Glomerular visceral epithelial cell (primary cell): ENCODE measurements at regions not wholly inside any gene's neighbourhood (a gene's known extent, or its start where the extent isn't known, plus 50 kb on each side); places are given as distances from the start of the nearest gene placed in this dataset.

Experiments used
- DNase-seq: peaks from one replicate; pipeline ENCODE4 v3.0.0-alpha.2; 2016; ENCODE audit errors: extremely low spot score

DNA sequence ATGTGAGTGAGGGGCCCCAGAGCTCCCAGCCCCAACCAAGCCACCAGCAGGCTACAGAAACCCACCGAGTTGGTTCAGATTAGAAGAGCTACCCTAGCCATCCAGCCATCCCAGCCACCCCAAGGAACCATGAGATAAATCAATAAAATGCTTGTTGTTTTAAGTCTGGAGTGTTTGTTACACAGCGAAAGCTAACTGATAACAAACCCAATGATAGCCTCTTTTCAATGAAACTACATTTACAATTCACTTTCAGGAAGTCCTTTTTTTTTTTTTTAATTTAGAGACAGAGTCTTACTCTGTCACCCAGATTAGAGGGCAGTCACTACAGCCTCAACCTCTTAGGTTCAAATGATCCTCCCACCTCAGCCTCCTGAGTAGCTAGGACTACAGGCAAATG lies 215.0 kb upstream of the ZFHX3 start:
- no peak for DNase-seq

DNA sequence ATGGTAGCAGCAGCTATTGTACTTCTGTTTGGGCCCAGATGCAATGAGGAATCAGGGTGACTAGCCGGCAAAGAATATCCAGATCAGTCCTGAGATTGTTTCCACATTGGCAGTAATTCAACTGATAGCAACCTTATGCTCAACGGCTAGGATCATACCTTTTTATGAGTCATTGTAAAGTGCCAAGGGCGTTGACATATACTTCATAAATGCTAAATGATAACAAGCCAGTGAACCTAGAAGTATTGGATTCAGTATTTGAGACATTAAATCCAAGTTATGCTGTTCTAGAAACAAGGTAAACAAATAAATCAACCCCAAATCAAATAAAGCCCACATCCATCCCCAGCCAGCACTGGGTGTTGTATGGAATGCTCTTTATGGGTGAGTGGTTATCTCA lies 207.1 kb upstream of the ZFHX3 start:
- no peak for DNase-seq

DNA sequence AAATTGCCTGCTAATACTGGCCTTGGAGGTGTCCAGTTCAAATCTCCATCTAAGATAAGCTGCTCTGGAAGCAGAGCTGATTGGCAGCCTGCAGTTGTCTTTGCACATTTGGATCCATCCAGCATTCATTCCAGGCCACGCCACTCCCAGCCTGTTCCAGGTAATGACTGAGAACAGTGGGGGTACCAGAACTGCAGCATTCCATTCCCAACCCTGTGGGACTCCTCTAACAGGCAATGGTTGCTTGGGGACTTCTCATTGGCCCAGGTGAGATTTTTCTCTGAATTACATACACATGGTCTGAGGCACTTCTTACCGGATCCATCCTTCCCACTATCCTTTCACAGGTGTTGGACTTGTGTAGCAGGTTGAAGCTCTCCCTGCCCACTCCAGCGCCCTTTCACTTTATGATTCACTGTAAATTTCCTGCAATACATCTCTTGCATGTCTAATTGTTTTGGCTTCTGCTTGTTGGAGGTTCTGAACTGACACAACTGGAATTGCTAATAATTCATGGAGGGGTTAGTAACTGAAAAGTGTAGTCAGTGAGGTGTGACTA lies 206.1 kb upstream of the ZFHX3 start:
- no peak for DNase-seq

DNA sequence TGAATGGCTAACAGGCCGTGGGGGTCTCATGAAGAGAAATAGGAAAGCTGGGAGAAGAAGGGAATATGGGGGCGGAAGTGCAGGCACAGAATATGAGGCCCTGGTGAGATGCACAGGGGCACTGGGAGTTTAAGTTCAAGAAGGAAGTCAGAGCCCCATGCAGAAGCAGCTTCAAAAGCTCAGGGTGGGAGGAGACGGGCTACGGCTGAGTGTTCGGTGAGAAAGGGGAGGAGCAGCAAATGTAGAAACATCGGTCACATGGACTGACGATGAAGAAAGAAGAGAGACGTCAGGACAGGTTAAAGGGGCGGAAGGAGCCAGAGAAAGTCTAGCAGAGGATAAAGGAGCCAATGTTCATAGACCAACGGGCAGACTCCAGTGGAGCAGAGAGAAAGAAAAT lies 204.5 kb upstream of the ZFHX3 start:
- no peak for DNase-seq

DNA sequence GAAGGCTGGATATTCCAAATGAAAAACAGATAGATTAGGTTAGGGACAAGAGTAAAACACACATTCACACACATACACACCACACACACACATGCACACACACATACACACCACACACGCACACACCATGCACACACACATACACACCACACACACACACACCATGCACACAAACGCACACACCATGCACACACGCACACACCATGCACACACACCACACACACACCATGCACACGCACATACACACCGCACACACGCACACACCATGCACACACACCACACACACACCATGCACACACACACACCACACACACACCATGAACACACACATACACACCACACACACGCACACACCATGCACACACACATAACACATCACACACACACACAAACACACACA lies 203.7 kb upstream of the ZFHX3 start:
- no peak for DNase-seq

DNA sequence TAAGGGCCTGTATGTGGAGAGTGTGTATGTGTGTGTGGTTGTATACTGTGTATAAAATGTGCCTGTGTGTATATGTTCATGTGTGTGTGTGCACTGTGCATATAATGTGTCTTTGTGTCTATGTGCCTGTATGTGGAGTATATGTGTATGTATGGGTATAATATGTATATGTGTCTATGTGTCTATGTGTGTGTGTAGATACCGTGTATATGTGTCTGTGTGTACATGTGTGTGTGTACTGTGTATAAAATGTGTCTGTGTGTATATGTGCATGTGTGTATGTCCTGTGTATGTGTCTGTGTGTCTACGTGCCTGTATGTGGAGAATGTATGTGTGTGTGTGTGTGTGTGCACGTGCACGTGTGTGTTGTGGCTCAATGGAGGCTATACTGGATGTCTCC lies 200.4 kb upstream of the ZFHX3 start:
- DNase-seq = no peak

DNA sequence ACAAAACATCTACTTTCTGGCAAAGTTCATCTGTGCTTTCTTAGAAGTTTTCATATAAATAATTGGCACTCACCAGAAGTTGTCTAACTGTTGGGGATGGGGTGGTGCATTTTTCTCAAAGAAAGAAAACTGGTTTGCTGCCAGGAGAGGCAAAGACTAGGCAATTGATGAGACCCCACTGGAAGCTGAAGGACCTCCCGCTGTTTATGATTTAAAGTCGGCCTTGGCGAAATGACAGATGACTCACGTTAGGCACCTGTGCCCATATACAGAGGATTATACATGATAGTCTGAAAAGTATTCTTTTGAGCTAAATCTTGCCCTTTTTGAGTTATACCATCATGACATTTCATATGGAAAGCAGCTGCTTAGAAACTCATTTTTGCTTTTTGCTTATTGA lies 193.0 kb upstream of the ZFHX3 start:
- no peak for DNase-seq

DNA sequence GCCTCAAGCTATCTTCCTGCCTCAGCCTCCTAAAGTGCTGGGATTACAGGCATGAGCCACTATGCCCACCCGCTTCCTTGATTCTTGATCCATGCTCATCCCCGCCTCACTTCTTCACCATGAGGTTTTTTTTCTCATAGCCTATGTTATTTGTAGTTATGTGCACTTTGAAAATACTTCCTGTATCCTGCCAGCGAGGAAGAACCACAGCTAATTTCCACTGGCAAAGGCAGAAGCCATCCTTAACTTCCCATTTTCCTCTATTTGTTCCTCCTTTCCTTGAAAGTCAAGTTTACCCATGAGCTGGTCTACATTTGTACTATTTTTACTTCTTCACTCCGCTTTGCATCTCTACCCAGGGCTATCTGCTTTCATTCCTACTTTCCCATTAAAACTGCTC lies 189.7 kb upstream of the ZFHX3 start:
- no peak for DNase-seq

DNA sequence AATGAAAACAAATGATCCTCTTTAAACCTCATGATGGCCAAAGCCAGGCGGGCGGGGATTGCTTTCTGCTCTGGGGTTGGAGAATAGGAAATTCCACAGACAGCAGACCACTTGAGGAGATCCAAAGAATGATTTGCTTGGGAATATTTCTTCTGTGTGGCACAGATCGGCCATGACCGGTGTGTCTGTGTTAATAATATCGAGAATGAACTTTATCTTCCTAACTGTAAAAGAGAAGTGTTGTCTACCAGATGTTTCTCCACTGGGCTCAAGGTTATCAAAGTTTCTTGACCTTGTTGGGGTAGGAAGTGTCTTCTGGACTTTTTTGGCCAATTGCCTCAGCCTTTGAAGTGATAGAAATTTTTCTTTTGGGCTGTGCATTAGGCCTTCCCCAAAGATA lies 186.6 kb upstream of the ZFHX3 start:
- DNase-seq = no peak

DNA sequence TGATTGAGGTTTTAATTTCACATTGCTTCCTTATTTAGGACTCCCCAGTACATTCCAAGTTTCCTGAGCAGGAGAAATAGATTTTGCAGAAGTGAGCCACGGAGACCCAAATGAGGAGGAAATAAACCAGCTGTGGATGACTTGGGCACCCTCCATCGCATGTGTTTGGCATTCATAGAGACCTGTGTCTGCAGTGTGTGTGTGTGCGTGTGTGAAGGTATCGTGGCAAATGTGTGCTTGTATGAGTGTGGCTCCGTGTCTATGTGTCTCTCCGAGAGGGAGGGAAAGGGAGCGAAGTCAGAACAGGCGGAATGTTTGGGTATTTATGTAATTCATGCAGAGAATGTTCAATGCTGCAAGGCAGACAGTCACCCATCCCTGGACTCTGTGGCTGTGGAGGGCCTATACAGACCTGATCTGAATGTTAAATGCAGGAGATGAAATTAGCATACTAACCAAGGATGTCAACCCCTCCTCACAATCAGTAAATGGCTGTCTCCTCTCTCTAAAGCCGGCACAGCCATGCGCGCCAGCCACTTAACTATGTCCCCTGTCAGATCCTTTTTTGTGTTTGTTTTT lies 186.0 kb upstream of the ZFHX3 start:
- DNase-seq = no peak

DNA sequence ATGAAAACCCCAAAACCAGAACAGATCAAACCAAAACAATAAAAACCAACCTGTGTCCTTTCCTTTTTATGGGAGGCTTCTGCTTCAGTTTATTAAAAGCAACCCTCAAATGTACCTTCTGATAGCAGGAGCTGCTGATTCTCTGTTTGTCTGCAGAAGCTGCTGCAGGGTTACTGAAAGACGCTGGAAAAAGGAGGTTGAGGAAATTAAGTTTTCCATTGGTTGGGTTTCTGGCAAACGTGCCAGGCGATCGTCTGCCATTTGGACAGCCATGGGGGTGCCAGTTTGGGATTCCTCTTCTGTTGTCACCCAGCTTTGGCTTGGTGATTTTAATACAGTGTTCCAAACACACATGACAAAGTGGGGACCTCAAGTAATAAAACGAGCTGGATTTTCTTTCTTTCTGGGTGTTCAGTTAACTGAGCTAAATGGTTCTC lies 185.4 kb upstream of the ZFHX3 start:
- no peak for DNase-seq

DNA sequence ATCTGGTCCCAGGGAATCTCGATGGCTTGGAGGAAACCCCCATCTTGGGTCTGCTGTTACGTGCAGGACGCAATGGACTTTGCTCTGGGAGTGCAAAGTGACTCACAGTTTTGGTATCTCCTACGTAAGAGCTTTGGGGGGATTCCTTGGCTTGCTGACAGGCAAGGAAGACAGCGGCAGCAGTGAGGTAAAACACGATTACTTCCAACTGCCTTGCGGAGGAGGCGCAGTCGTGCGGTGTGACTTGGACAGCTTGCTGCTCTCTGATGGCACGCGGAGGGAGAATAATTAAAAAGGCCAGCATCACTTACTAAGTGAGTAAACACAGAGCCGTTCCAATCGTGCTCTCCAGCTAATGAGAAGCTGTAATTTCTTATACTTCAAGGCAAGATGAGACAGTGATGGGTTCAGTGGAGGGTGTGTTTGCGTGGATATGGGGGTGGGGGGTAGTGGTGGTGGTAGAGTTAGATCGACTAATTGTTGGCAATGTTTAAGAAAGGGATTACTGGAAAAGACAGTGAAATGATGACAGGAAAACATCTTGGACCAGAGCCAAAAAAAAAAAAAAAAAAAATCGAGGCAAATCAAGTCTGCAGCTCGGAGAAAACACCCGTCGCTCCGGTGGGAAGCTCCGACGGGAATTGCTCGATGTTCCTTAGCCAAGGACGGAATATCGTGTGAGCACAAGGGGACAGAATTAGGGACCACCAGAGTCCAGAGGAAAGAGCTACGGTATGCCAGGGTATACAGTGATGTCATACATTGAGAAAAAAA lies 184.8 kb upstream of the ZFHX3 start:
- peak; percentile 70 for DNase-seq

DNA sequence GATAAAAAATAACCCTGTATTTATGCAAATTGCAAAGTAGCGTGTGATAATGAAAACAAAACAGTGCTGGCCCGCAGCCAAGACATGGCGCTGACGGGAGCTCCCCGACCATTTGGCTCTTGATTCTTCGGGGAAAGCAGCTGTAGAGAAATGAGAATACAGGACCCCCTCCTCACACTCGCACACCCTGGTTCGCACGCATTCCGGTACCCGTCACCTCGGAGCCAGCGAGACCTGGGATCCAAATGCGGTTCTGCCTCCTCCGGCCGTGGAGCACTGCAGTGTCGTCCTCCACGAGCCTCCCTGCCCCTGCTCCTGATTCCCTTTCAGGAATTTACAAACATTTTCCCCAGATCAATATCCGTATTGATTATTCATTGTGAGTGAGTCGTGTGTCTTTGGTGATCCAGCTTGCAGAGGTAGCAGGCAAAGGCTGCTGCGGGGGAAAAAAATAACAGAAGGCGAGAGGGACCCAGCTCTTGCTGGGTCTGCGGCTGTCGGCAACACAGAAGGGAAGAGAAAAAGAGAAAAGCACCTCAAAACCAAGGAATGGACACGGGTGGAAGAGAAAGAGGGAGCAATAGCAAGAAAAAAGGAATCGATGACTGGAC lies 184.1 kb upstream of the ZFHX3 start:
- DNase-seq = no peak

DNA sequence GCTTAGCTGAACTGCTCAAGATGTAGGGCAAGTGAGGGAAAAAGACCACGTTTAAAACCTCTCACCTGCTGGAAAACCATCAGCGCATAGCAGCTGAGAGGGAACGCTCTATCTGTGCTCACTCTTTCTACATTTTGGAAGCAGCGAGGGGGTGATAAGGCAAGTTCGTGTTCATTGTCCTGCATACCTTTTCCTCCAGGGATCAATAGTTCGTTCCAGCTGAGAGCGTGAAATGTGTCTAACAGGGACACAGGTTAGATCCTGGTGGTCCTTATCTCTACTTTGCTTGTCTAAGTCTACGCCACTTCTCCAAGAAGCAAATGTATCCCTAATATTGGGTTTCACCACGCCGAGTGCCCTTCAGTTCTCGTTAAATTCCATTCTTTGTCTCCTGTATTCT lies 183.5 kb upstream of the ZFHX3 start:
- DNase-seq = no peak

DNA sequence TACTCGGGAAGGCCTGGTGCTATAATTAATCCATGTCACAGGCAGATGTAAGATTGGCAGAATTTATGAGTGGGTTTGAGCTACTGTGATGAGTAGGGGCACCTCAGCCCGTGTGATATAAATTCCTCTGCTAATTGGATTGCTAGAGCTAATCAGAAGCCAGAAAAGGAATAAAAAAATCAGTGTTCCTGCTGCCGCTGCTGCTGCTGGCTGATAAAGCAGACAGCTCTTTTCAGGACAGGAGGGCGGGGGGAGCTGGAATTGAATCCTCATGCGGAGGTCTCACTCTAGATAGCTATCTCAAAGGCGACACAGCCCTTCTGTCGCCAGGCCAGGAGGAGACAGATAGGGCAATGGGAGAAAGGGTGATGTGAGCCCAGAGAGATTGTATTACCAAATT lies 182.7 kb upstream of the ZFHX3 start:
- DNase-seq = no peak

DNA sequence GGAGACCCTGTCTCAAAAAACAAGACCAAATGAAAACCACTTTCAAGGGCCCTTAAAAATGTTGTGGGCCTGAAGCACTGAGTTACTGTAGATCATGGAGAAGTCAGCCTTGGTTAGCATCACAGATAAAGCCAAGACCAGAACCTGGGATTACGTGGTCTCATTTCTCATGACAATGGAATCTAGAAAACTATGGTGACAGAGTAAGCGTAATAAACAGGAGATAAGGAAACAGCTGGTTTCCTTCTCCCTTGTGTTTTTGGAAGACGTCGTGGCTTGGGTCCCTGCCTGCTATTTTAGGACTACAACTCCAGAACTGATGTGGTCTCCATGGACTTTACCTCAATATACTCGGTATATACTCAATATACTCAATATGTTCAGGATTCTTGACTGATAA lies 180.7 kb upstream of the ZFHX3 start:
- no peak for DNase-seq

DNA sequence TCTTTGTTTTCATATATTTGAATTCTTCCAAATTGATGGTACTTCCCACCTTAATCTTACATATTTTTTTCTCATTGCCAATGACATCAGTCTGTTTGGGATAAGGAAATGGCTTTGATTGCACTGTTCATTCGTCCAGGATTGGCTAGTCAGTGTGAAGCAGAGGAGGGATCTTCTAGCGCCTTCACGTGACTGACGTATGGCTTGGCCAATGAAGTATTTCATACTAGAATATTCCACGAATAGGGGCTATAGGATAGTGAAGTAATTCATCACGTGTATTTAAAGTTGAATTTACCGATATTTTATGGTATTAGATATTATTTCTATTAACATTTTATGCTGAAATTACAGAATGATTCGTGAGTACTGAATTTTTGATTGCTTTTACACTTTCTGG lies 178.7 kb upstream of the ZFHX3 start:
- DNase-seq = no peak

DNA sequence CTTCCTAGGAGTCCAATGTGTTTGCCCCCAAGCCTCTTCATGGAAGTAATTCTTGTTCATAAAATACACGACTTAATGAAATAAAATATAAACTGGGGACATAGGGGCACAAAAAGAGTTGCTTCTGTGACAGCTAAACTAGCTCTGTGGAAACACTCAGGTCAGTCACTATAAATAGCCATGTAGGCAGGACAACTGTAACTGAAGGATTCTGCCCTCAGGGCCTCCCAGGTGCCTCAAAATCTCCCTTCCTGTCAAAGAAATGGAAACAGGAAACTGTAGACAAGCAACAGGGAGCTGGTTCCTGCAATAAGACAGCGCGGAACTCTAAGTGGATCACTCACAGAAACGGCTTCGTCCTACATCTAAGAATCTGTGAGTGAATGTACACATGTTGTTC lies 178.1 kb upstream of the ZFHX3 start:
- no peak for DNase-seq

DNA sequence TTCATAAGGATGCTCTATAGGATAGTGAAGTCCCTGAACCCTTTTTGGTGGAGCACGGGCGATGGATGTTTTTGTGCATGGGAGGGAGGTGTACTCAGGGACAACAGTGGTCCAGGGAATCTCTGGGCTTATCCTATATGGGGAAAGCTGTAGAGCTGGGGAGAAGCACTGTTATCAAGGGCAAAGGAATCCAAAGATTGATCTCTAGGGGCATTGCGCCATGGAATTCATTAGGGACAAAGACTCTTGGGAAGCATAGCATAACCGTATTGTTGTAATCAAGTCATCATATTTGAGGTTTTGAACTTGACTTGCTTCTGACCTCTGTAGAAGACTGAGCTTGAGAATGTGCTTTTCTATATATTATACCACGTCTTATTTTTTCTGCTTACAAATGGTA lies 172.9 kb upstream of the ZFHX3 start:
- no peak for DNase-seq

DNA sequence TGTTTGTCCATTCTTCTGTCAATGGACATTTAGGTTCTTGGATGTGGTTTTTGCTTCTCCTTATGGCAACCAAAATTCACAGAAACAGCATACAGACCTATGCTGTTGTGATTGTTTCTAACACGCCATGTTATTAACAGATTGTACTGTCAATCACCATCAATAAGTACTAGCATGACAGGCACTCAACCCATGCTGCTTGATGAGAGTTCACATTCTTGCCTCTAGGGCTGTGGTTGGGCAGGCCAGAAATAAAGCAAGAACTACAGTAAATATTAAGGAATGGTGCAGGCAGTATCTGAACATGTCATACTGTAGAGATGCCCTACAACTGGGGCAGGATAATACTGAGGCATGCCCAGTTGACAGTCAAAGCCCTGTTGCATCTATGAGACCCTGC lies 171.2 kb upstream of the ZFHX3 start:
- DNase-seq = no peak

DNA sequence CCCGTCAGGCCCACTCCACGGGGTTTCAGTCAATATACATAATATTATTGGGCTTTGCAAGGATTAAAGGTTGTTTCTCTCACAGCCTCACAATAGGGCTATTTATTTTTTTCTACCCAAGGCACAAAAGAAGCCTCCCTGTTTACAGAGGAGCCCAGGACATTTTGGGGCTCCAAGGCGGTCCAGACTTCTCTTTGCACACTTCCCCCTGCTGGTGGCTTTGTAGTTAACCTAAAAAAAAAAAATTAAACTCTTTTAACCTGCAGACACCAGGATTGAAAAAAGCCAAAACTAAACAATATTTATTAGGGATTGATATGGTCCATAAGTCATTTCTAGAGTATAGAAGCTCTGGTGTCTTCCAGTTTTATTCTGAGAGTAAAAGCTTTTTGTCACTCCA lies 169.7 kb upstream of the ZFHX3 start:
- DNase-seq = no peak

DNA sequence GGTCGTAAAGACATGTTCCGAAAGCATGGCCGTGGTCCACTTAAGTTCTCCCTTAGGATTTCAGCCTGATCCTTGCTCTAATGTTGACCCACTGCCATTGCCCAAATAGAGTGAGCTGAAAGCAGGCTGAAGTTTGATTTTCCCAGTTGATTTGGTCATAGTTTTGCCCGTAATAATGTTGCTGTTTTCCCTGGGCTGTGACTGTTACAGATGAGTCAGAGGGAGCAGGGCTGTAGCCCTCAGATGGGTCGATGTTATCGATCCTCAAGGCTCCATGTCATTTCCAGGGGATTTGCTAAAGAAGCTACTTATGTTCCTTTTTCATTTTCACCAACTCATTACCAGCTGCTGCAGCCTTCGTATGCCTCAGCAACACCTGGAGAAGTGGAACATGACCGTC lies 169.0 kb upstream of the ZFHX3 start:
- no peak for DNase-seq

DNA sequence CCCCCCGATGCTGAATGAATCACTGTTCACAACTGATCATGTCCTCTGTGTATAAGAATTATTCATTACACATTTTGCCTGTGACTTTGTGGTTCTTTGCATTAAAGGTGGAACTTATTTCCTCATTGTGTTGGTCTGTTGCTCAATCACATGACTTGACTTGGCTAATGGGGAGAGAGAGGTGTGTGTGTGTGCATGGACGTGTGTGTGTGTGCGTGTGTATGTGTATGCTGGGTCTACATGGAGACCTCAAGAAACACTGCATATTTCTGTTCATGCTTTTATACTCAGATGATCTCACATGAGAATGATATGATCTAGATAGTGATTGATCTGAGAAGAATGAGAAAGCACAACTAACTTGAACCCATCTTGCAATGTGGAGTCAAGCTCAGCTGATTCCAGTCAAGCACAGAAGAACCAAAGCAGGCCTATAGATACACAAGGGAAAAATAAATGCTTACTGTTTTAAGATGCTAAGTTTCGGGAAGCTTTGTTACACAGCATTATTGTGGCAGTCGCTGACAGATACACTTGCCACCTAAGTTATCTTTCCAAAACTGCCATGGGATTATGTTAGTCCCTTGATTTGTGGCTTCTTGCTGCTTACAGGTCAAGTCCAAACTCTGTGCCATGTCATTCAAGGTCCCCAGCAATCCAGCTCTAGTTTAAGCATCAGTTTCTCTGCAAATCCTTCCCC lies 167.9 kb upstream of the ZFHX3 start:
- DNase-seq = no peak
